Calu3 (cell line): ENCODE measurements at regions not wholly inside any gene's neighbourhood (a gene's known extent, or its start where the extent isn't known, plus 50 kb on each side); places are given as distances from the start of the nearest gene placed in this dataset.

ENCODE experiments used
- BruUV-seq: library from RNA; stranded (reverse); fragments of 400-500 nt; replicated peaks from 2 replicates; lab custom pipeline; 2021; lab: Mats Ljungman, UMichigan
- CTCF ChIA-PET: fragments of 300-600 bp; sonication (Branson Sonifier 250); formaldehyde crosslinking; loops from one replicate; lab custom pipeline; 2022; ENCODE audit warnings: antibody characterized with exemption; lab: Charles Lee
- DNase-seq: peaks from one replicate; pipeline ENCODE4 v3.0.0; 2022
- H3K27ac Mint-ChIP-seq: one replicate; pipeline ENCODE4 v1.8.0; 2022; ENCODE audit warnings: mixed read lengths; ENCODE audit not compliant: unreplicated experiment
- H3K27me3 Mint-ChIP-seq: one replicate; pipeline ENCODE4 v1.8.0; 2022; ENCODE audit warnings: mixed read lengths; ENCODE audit not compliant: unreplicated experiment
- H3K36me3 Mint-ChIP-seq: one replicate; pipeline ENCODE4 v1.8.0; 2022; ENCODE audit warnings: mild to moderate bottlenecking, moderate library complexity, mixed read lengths; ENCODE audit not compliant: insufficient read depth, unreplicated experiment
- H3K4me1 Mint-ChIP-seq: one replicate; pipeline ENCODE4 v1.8.0; 2022; ENCODE audit warnings: mild to moderate bottlenecking, low read depth, mixed read lengths; ENCODE audit not compliant: unreplicated experiment
- H3K4me3 Mint-ChIP-seq: one replicate; pipeline ENCODE4 v1.8.0; 2022; ENCODE audit warnings: mild to moderate bottlenecking, low read depth, moderate library complexity, mixed read lengths; ENCODE audit not compliant: unreplicated experiment
- H3K9me3 Mint-ChIP-seq: one replicate; pipeline ENCODE4 v1.8.0; 2022; ENCODE audit warnings: low read depth, mixed read lengths; ENCODE audit not compliant: unreplicated experiment
- intact Hi-C: fragments of 100-400 bp; cut with micrococcal nuclease; formaldehyde crosslinking; loops from one replicate; pipeline ENCODE4 v1.10.0; 2022; ENCODE audit not compliant: unreplicated experiment
- TF ChIP-seq, protein P1 (sequence below): fragments of 200-600 bp; IDR thresholded peaks from one replicate; pipeline ENCODE4 v1.8.0; 2022; ENCODE audit warnings: antibody characterized with exemption; ENCODE audit not compliant: unreplicated experiment

DNA sequence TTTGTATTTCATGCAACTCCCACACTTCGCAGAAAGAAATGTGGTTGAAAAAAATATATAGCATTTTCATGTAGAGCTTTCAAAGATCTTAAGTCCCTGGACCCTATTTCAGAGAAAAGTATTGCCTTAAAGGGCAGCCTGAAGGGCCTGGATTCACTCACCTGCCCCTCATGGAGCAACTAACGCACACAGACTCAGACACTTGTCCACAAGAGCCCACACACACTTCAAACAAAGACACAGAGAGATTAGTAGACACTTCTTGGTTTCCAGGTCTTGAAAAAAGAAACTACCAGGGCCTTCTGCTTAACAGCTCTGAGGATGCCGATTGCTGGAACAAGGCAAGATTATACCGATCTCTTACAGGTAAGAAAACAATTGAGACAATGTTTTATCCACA is 122.2 kb downstream of the ZBTB18 start:
- H3K9me3 Mint-ChIP-seq: no peaks in the 10 kb centered on the region
- H3K27me3 Mint-ChIP-seq: no peaks in the 10 kb centered on the region
- H3K4me3 Mint-ChIP-seq: no peak overlapping the region
- intact Hi-C loops: no loop called here
- H3K4me1 Mint-ChIP-seq: peaks cover 8% of the 10 kb centered on the region
- no peak overlapping the region for H3K27ac Mint-ChIP-seq
- TF ChIP-seq, protein P1, sequence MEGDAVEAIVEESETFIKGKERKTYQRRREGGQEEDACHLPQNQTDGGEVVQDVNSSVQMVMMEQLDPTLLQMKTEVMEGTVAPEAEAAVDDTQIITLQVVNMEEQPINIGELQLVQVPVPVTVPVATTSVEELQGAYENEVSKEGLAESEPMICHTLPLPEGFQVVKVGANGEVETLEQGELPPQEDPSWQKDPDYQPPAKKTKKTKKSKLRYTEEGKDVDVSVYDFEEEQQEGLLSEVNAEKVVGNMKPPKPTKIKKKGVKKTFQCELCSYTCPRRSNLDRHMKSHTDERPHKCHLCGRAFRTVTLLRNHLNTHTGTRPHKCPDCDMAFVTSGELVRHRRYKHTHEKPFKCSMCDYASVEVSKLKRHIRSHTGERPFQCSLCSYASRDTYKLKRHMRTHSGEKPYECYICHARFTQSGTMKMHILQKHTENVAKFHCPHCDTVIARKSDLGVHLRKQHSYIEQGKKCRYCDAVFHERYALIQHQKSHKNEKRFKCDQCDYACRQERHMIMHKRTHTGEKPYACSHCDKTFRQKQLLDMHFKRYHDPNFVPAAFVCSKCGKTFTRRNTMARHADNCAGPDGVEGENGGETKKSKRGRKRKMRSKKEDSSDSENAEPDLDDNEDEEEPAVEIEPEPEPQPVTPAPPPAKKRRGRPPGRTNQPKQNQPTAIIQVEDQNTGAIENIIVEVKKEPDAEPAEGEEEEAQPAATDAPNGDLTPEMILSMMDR: no peak
- H3K36me3 Mint-ChIP-seq: no peaks in the 10 kb centered on the region
- no peak for DNase-seq
- no TSS peak for BruUV-seq
- CTCF ChIA-PET: no interaction called here

DNA sequence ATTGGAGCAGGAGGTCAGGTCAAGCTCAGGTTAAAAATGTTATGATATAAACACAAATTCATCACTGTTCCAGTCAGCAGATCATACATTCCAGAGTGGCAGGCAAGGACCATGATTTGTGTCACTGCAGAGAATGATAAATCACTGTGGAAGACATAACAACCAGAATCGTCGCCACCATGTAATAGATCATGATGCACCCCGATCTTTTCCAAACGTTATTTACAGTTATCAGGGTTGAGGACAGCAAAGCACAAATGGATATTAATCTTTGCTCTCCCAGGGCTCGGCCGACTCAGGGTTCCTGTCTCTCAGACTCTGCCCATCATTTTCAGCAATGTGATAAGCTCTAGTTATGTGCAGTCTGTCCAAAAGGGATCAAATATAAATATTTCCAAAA is 122.7 kb downstream of the ZBTB18 start:
- Mint-ChIP-seq H3K4me1 (peaks cover 8% of the 10 kb centered on the region), H3K4me3 (no peak overlapping the region), H3K9me3 (no peaks in the 10 kb centered on the region), H3K27ac (no peak overlapping the region), H3K27me3 (no peaks in the 10 kb centered on the region), H3K36me3 (no peaks in the 10 kb centered on the region)
- DNase-seq: no peak
- TF ChIP-seq, protein P1: no peak
- intact Hi-C loops: no loop called here
- CTCF ChIA-PET: no interaction called here
- no TSS peak for BruUV-seq

DNA sequence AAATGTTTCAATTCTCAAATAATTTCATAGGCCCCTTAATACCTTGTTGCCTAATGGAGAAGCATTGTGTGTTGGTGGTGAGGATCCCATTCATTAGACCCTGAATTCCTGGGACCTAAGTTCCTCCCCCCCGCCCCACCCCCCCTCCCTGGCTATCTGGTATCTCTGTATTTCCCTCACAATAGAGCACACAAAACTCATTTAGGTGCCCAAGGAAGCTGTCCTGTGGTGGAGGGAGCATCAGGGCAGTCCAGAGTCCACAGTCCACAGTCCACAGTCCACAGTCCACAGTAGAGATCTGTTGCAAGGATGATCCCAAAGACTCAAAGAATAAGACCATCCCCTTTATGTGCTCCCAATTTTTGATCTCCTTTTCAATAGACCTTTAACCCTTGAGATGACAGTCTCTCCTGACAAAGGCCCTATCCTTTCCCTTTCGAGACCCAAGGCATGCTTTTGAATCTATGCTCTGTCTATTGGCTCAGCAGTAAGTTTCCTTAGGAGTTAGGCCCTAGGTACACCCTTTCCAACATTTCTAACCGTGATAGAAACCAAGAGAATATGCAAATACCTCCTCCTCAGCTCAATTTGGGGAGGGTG is 123.9 kb downstream of the ZBTB18 start:
- H3K9me3 Mint-ChIP-seq: no peaks in the 10 kb centered on the region
- BruUV-seq: no TSS peak
- DNase-seq: no peak
- CTCF ChIA-PET: interaction anchor here (0.7 kb wide), 1 partner anchor 1818 kb away, joined by 5 read pairs; no protein-coding TSS in a partner anchor
- no peaks in the 10 kb centered on the region for H3K27me3 Mint-ChIP-seq
- H3K27ac Mint-ChIP-seq: no peak overlapping the region
- intact Hi-C loops: no loop called here
- H3K4me1 Mint-ChIP-seq: peaks cover 8% of the 10 kb centered on the region
- no peaks in the 10 kb centered on the region for H3K36me3 Mint-ChIP-seq
- H3K4me3 Mint-ChIP-seq: no peak overlapping the region
- TF ChIP-seq, protein P1: no peak

- CTCF ChIA-PET: no interaction called here
Observed at GRCh38 chr1:244176201-244176600, 125.1 kb downstream of the ZBTB18 start.

More at GRCh38 chr1:244176201-244176600, 125.1 kb downstream of the ZBTB18 start:
- H3K27me3 Mint-ChIP-seq: no peaks in the 10 kb centered on the region
- H3K36me3 Mint-ChIP-seq: no peaks in the 10 kb centered on the region
- intact Hi-C loops: no loop called here
- no TSS peak for BruUV-seq
- TF ChIP-seq, protein P1: no peak
- no peak overlapping the region for H3K4me3 Mint-ChIP-seq
- peaks cover 8% of the 10 kb centered on the region for H3K4me1 Mint-ChIP-seq
- H3K27ac Mint-ChIP-seq: no peak overlapping the region
- no peaks in the 10 kb centered on the region for H3K9me3 Mint-ChIP-seq
- DNase-seq: no peak
